ENCODE measurements at regions not wholly inside any gene's neighbourhood (a gene's known extent, or its start where the extent isn't known, plus 50 kb on each side); places are given as distances from the start of the nearest gene placed in this dataset.

DNA sequence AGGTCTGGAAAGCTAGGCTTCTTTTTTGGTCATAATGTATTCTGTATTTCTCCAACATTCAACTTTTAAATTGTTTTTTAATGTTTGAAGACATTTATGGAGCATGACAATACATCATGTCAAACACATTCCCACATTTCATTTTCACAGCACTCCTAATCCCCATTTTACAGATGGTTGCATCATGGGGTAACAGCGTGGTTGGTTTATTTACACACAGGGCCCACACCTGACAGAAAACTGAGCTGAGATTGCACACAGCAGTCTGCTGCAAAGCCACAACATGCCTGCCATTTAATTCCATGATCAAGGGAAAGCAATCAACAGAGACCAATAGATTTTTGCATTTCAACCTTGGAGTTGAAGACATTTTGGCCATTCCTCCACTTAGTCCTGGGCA, 335.7 kb upstream of the MGAT5 start:
- no peak for DNase-seq
- TF ChIP-seq CTCF (IDR thresholded peaks at IDR 0.05) = no peak
- Mint-ChIP-seq H3K36me3 (ENCODE audit: low read depth) (no peaks in the 10 kb centered on the region), H3K27me3 (ENCODE audit: low read depth, poor library complexity) (no peaks in the 10 kb centered on the region), H3K4me1 (no peaks in the 10 kb centered on the region), H3K27ac (no peak overlapping the region), H3K4me3 (no peak overlapping the region), H3K9me3 (peaks cover 10% of the 10 kb centered on the region)

GRCh38 chr2:133919285-133919684, 334.6 kb upstream of the MGAT5 start:
- Mint-ChIP-seq H3K4me3 (no peak overlapping the region), H3K9me3 (peaks cover 10% of the 10 kb centered on the region), H3K4me1 (no peaks in the 10 kb centered on the region), H3K27me3 (ENCODE audit: low read depth, poor library complexity) (no peaks in the 10 kb centered on the region), H3K36me3 (ENCODE audit: low read depth) (no peaks in the 10 kb centered on the region), H3K27ac (no peak overlapping the region)
- TF ChIP-seq CTCF (IDR thresholded peaks at IDR 0.05) = no peak
- DNase-seq = no peak

DNA sequence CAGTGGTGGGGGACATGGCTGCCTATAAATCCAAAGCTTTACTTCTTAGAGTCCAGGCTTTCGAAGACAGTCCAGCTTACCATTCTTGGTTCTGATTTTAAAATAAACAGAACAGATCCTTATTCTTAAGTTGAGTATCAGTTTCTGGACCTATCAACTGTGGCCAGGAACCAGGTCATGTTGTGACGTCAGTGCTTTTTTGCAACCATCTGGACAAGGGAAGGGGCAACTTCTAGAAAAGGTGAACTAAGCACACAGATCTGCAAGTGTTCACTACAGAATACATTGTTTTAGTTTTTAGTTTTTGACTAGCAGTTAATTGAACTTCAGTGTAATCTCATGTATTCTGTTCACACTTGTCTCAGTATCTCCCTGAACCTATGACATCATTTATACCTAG, 326.0 kb upstream of the MGAT5 start:
- H3K27ac Mint-ChIP-seq = no peak overlapping the region
- no peak for DNase-seq
- no peaks in the 10 kb centered on the region for H3K4me1 Mint-ChIP-seq
- peaks cover 5% of the 10 kb centered on the region for H3K27me3 Mint-ChIP-seq (ENCODE audit: low read depth, poor library complexity)
- H3K4me3 Mint-ChIP-seq = no peak overlapping the region
- H3K36me3 Mint-ChIP-seq (ENCODE audit: low read depth) = no peaks in the 10 kb centered on the region
- no peaks in the 10 kb centered on the region for H3K9me3 Mint-ChIP-seq
- no peak for TF ChIP-seq CTCF (IDR thresholded peaks at IDR 0.05)

GRCh38 chr2:133936096-133936495, 317.8 kb upstream of the MGAT5 start:
- H3K4me3 Mint-ChIP-seq = no peak overlapping the region
- no peak for DNase-seq
- TF ChIP-seq CTCF (IDR thresholded peaks at IDR 0.05) = no peak
- no peaks in the 10 kb centered on the region for H3K36me3 Mint-ChIP-seq (ENCODE audit: low read depth)
- H3K4me1 Mint-ChIP-seq = no peaks in the 10 kb centered on the region
- H3K27me3 Mint-ChIP-seq (ENCODE audit: low read depth, poor library complexity) = peaks cover 4% of the 10 kb centered on the region
- H3K9me3 Mint-ChIP-seq = no peaks in the 10 kb centered on the region
- H3K27ac Mint-ChIP-seq = no peak overlapping the region

- no peaks in the 10 kb centered on the region for H3K36me3 Mint-ChIP-seq (ENCODE audit: low read depth)
- peaks cover 4% of the 10 kb centered on the region for H3K27me3 Mint-ChIP-seq (ENCODE audit: low read depth, poor library complexity)
- no peak for TF ChIP-seq CTCF (IDR thresholded peaks at IDR 0.05)
- no peaks in the 10 kb centered on the region for H3K9me3 Mint-ChIP-seq
- DNase-seq = no peak
- no peak overlapping the region for H3K4me3 Mint-ChIP-seq
- H3K27ac Mint-ChIP-seq = no peak overlapping the region
- no peaks in the 10 kb centered on the region for H3K4me1 Mint-ChIP-seq
These were observed 317.3 kb upstream of the MGAT5 start for GRCh38 chr2:133936601-133937000.

DNA sequence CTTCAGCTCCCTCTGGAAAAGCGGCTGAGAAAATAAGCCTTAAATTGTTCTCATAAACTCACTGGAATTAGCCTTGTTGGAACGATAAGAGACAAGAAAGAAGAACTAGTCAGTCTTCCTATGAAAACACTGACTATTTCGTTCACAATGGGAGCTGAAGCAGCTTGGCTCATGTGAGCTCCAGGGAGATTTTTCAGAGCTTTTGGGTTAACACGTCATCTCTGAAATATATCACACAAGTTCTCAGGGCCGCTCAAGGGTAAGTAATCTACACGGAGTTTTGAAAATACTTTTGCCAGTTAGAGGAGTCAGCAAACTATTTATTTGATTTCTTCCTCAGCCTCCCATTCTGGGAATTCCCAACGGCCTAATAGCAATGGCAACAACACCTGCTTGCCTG, 316.2 kb upstream of the MGAT5 start:
- H3K36me3 Mint-ChIP-seq (ENCODE audit: low read depth) = no peaks in the 10 kb centered on the region
- peaks cover 7% of the 10 kb centered on the region for H3K27me3 Mint-ChIP-seq (ENCODE audit: low read depth, poor library complexity)
- no peak overlapping the region for H3K4me3 Mint-ChIP-seq
- H3K27ac Mint-ChIP-seq = no peak overlapping the region
- DNase-seq = no peak
- no peaks in the 10 kb centered on the region for H3K4me1 Mint-ChIP-seq
- no peaks in the 10 kb centered on the region for H3K9me3 Mint-ChIP-seq
- no peak for TF ChIP-seq CTCF (IDR thresholded peaks at IDR 0.05)
